H9 (cell line): ENCODE measurements at regions not wholly inside any gene's neighbourhood (a gene's known extent, or its start where the extent isn't known, plus 50 kb on each side); places are given as distances from the start of the nearest gene placed in this dataset.
"Not testable (repeated sequence)": the region's sequence is repeated elsewhere in the genome, so short reads cannot be mapped to it uniquely, and the experiment has no call there.

Source experiments
- DNase-seq: peaks from one replicate; pipeline ENCODE4 v3.0.0-alpha.2; 2017
- H2AFZ ChIP-seq: one replicate; pipeline ENCODE4 v1.6.1; 2013; ENCODE audit warnings: mild to moderate bottlenecking, low read length, control low read depth, moderate library complexity
- H2AK5ac ChIP-seq: 2 replicates; pipeline ENCODE4 v1.6.1; 2013; ENCODE audit warnings: low read length, control low read depth, mixed read lengths; ENCODE audit not compliant: insufficient read length
- H2BK120ac ChIP-seq: one replicate; pipeline ENCODE4 v1.6.1; 2013; ENCODE audit warnings: low read depth, mild to moderate bottlenecking, low read length, control low read depth, inconsistent platforms; ENCODE audit not compliant: poor library complexity, severe bottlenecking
- H2BK12ac ChIP-seq: 2 replicates; pipeline ENCODE4 v1.6.1; 2013; ENCODE audit warnings: low read length, control low read depth, mixed read lengths, low read depth; ENCODE audit not compliant: insufficient read length
- H2BK15ac ChIP-seq: 2 replicates; pipeline ENCODE4 v1.6.1; 2013; ENCODE audit warnings: low read depth, low read length, control low read depth
- H2BK20ac ChIP-seq: one replicate; pipeline ENCODE4 v1.6.1; 2013; ENCODE audit warnings: low read depth, mild to moderate bottlenecking, low read length, control low read depth, inconsistent platforms; ENCODE audit not compliant: poor library complexity, severe bottlenecking
- H2BK5ac ChIP-seq: 2 replicates; pipeline ENCODE4 v1.6.1; 2013; ENCODE audit warnings: low read length, control low read depth, mixed read lengths; ENCODE audit not compliant: insufficient read length
- H3K14ac ChIP-seq: 2 replicates; pipeline ENCODE4 v1.6.1; 2013; ENCODE audit warnings: low read length, control low read depth; ENCODE audit not compliant: insufficient read depth
- H3K18ac ChIP-seq: 2 replicates; pipeline ENCODE4 v1.6.1; 2013; ENCODE audit warnings: low read depth, mild to moderate bottlenecking, mixed read lengths, low read length, control low read depth; ENCODE audit not compliant: insufficient read length
- H3K23ac ChIP-seq: 2 replicates; pipeline ENCODE4 v1.6.1; 2013; ENCODE audit warnings: low read length, control low read depth, mixed read lengths, low read depth; ENCODE audit not compliant: insufficient read length
- H3K23me2 ChIP-seq: 2 replicates; pipeline ENCODE4 v1.6.1; 2013; ENCODE audit warnings: low read depth, mild to moderate bottlenecking, mixed read lengths, low read length, control low read depth; ENCODE audit not compliant: insufficient read length, poor library complexity, severe bottlenecking
- H3K27ac ChIP-seq: 2 replicates; pipeline ENCODE4 v1.5.1; 2013; ENCODE audit warnings: low read length, control low read depth, mixed read lengths, low read depth; ENCODE audit not compliant: insufficient read length
- H3K27me3 ChIP-seq: 2 replicates; pipeline ENCODE4 v1.6.1; 2013; ENCODE audit warnings: low read length, control low read depth, inconsistent platforms; ENCODE audit not compliant: insufficient read depth
- H3K4ac ChIP-seq: 2 replicates; pipeline ENCODE4 v1.6.1; 2013; ENCODE audit warnings: low read depth, mild to moderate bottlenecking, control low read depth, inconsistent platforms, low read length, moderate library complexity
- H3K4me1 ChIP-seq: 2 replicates; pipeline ENCODE4 v1.6.1; 2013; ENCODE audit warnings: low read length, control low read depth, inconsistent platforms; ENCODE audit not compliant: insufficient read depth
- H3K4me2 ChIP-seq: 2 replicates; pipeline ENCODE4 v1.6.1; 2013; ENCODE audit warnings: low read length, control low read depth, mixed read lengths; ENCODE audit not compliant: insufficient read length, insufficient read depth
- H3K56ac ChIP-seq: 2 replicates; pipeline ENCODE4 v1.6.1; 2013; ENCODE audit warnings: low read depth, mild to moderate bottlenecking, mixed read lengths, low read length, control low read depth; ENCODE audit not compliant: insufficient read length
- H3K79me1 ChIP-seq: 2 replicates; pipeline ENCODE4 v1.6.1; 2013; ENCODE audit warnings: low read depth, mild to moderate bottlenecking, moderate library complexity, low read length, control low read depth, inconsistent platforms; ENCODE audit not compliant: insufficient read depth, poor library complexity, severe bottlenecking
- H3K79me2 ChIP-seq: 2 replicates; pipeline ENCODE4 v1.6.1; 2013; ENCODE audit warnings: low read length, control low read depth, inconsistent platforms; ENCODE audit not compliant: insufficient read depth
- H3K9ac ChIP-seq: 2 replicates; pipeline ENCODE4 v1.6.1; 2013; ENCODE audit warnings: low read length, control low read depth, mixed read lengths; ENCODE audit not compliant: insufficient read length; ENCODE audit errors: extremely low read depth
- H3K9me3 ChIP-seq: one replicate; pipeline ENCODE4 v1.6.1; 2013; ENCODE audit warnings: low read depth, low read length, inconsistent platforms; ENCODE audit not compliant: control insufficient read depth
- H3T11ph ChIP-seq: one replicate; pipeline ENCODE4 v1.6.1; 2013; ENCODE audit warnings: mild to moderate bottlenecking, low read length, control low read depth, inconsistent platforms
- H4K20me1 ChIP-seq: one replicate; pipeline ENCODE4 v1.6.1; 2013; ENCODE audit not compliant: control insufficient read depth, insufficient read length, insufficient read depth
- H4K5ac ChIP-seq: 2 replicates; pipeline ENCODE4 v1.6.1; 2013; ENCODE audit warnings: low read depth, mild to moderate bottlenecking, mixed read lengths, low read length, control low read depth; ENCODE audit not compliant: insufficient read length
- H4K8ac ChIP-seq: replicated peaks from 2 replicates; pipeline ENCODE4 v1.6.1; 2013; ENCODE audit warnings: low read length, control low read depth, mixed read lengths, low read depth; ENCODE audit not compliant: insufficient read length
- H4K91ac ChIP-seq: 2 replicates; pipeline ENCODE4 v1.6.1; 2013; ENCODE audit warnings: low read depth, mild to moderate bottlenecking, moderate library complexity, mixed read lengths, low read length, control low read depth; ENCODE audit not compliant: insufficient read length
- H3K27ac Mint-ChIP-seq, 3 experiments: 2 replicates in 2 of 3; 3 replicates in 1 of 3; pipeline ENCODE4 v1.8.0; 2020 to 2021; ENCODE audit warnings: mixed read lengths in 3 of 3, mild to moderate bottlenecking in 1 of 3, moderate library complexity in 1 of 3
- H3K27me3 Mint-ChIP-seq: 2 replicates; pipeline ENCODE4 v1.8.0; 2021; ENCODE audit warnings: low read depth, mild to moderate bottlenecking, moderate library complexity, mixed read lengths
- H3K36me3 Mint-ChIP-seq, 3 experiments: 2 replicates in 2 of 3; 3 replicates in 1 of 3; pipeline ENCODE4 v1.8.0; 2020 to 2021; ENCODE audit warnings: low read depth in 3 of 3, mixed read lengths in 3 of 3; ENCODE audit not compliant: insufficient read depth in 1 of 3
- H3K4me1 Mint-ChIP-seq, 2 experiments: 2 replicates each; pipeline ENCODE4 v1.8.0; 2020; ENCODE audit warnings: mixed read lengths in 2 of 2
- H3K4me3 Mint-ChIP-seq, 2 experiments: 2 replicates in 1 of 2; 3 replicates in 1 of 2; pipeline ENCODE4 v1.8.0; 2020 to 2021; ENCODE audit warnings: mild to moderate bottlenecking in 2 of 2, mixed read lengths in 2 of 2, moderate library complexity in 1 of 2
- H3K9me3 Mint-ChIP-seq, 2 experiments: 2 replicates in 1 of 2; 3 replicates in 1 of 2; pipeline ENCODE4 v1.8.0; 2020; ENCODE audit warnings: mild to moderate bottlenecking in 2 of 2, mixed read lengths in 2 of 2, moderate library complexity in 1 of 2
- WGBS: extraction: QIAGEN DNeasy Blood & Tissue Kit; methylation state at CpG from one replicate; pipeline ENCODE4 v1.1.7; 2013; ENCODE audit warnings: missing lambda C conversion rate, low lambda C conversion rate, mixed read lengths; ENCODE audit not compliant: insufficient read length; ENCODE audit errors: extremely low coverage; 5-methylcytosine and 5-hydroxymethylcytosine counted together
- TF ChIP-seq, protein P1 (sequence below): fragments of 200-600 bp; sonication (generic); conservative IDR thresholded peaks from 3 replicates; pipeline ENCODE4 v1.8.0; 2021; ENCODE audit warnings: antibody characterized with exemption, mild to moderate bottlenecking

- Histone ChIP-seq H3K9me3 (no peaks in the 10 kb centered on the region), H2BK15ac (no peak overlapping the region), H2AK5ac (no peak overlapping the region), H3K9ac (no peak overlapping the region), H2BK120ac (no peak overlapping the region), H3K27ac (no peak overlapping the region), H3K4me2 (no peak overlapping the region), H3K18ac (no peak overlapping the region), H4K91ac (no peak overlapping the region), H3K79me2 (no peaks in the 10 kb centered on the region), H3K27me3 (no peaks in the 10 kb centered on the region), H2BK20ac (no peak overlapping the region), H3K23ac (no peak overlapping the region), H4K5ac (no peak overlapping the region), H4K8ac (no peak overlapping the region), H3K14ac (no peak overlapping the region), H2BK5ac (no peak overlapping the region), H2AFZ (no peak overlapping the region), H3K4ac (no peak overlapping the region), H2BK12ac (no peak overlapping the region), H3K79me1 (no peaks in the 10 kb centered on the region), H3K4me1 (no peaks in the 10 kb centered on the region), H3K56ac (no peak overlapping the region), H4K20me1 (no peaks in the 10 kb centered on the region), H3T11ph (no peak overlapping the region), H3K23me2 (no peaks in the 10 kb centered on the region)
- Mint-ChIP-seq H3K27ac (no peak overlapping the region), H3K9me3 (no peaks in the 10 kb centered on the region; a peak in 1 of 5 replicates), H3K4me3 (no peak overlapping the region), H3K36me3 (no peaks in the 10 kb centered on the region), H3K27me3 (peaks cover 5% of the 10 kb centered on the region; the same call in 1 of the 2 replicates), H3K4me1 (no peaks in the 10 kb centered on the region)
- DNase-seq, result no peak
- TF ChIP-seq, protein P1, sequence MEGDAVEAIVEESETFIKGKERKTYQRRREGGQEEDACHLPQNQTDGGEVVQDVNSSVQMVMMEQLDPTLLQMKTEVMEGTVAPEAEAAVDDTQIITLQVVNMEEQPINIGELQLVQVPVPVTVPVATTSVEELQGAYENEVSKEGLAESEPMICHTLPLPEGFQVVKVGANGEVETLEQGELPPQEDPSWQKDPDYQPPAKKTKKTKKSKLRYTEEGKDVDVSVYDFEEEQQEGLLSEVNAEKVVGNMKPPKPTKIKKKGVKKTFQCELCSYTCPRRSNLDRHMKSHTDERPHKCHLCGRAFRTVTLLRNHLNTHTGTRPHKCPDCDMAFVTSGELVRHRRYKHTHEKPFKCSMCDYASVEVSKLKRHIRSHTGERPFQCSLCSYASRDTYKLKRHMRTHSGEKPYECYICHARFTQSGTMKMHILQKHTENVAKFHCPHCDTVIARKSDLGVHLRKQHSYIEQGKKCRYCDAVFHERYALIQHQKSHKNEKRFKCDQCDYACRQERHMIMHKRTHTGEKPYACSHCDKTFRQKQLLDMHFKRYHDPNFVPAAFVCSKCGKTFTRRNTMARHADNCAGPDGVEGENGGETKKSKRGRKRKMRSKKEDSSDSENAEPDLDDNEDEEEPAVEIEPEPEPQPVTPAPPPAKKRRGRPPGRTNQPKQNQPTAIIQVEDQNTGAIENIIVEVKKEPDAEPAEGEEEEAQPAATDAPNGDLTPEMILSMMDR, result no peak
- no CpG with 5 or more reads among the region's 5 CpGs for WGBS
These were observed 250.3 kb upstream of the CRBN start for GRCh38 chr3:3429841-3430240.

- peak; percentile 37 for DNase-seq
- H3K27ac ChIP-seq, result not testable (repeated sequence)
These were observed 228.2 kb upstream of the CRBN start for GRCh38 chr3:3407707-3408106.

More at GRCh38 chr3:3407707-3408106, 228.2 kb upstream of the CRBN start:
- not testable (repeated sequence) for H3K4me3 Mint-ChIP-seq, H2BK120ac ChIP-seq, H3K27me3 Mint-ChIP-seq, H3T11ph ChIP-seq, H3K18ac ChIP-seq, H3K79me2 ChIP-seq, H4K5ac ChIP-seq, H3K27ac Mint-ChIP-seq, H2BK5ac ChIP-seq, H3K27me3 ChIP-seq, H3K4me2 ChIP-seq, H3K14ac ChIP-seq, H3K4me1 ChIP-seq, H3K23ac ChIP-seq, H3K36me3 Mint-ChIP-seq, H3K9ac ChIP-seq, H3K9me3 Mint-ChIP-seq, H3K56ac ChIP-seq, H2BK20ac ChIP-seq, H4K8ac ChIP-seq, H4K20me1 ChIP-seq, H2BK15ac ChIP-seq, H4K91ac ChIP-seq, H2AFZ ChIP-seq, H3K4ac ChIP-seq, H3K79me1 ChIP-seq, H2AK5ac ChIP-seq, H3K23me2 ChIP-seq, H2BK12ac ChIP-seq, H3K9me3 ChIP-seq
- peaks cover 11 to 19% of the 10 kb centered on the region in 2 experiments for H3K4me1 Mint-ChIP-seq
- WGBS, result no CpG with 5 or more reads among the region's 4 CpGs
